GM12891 (cell line): ENCODE measurements at regions not wholly inside any gene's neighbourhood (a gene's known extent, or its start where the extent isn't known, plus 50 kb on each side); places are given as distances from the start of the nearest gene placed in this dataset.

Experiments used
- PAX5 ChIP-seq: IDR thresholded peaks from 2 replicates; pipeline ENCODE4 v1.6.1; 2011; ENCODE audit warnings: low read length, moderate library complexity, mild to moderate bottlenecking; ENCODE audit not compliant: insufficient read depth, severe bottlenecking
- POLR2A ChIP-seq: IDR thresholded peaks from 2 replicates; pipeline ENCODE4 v1.6.1; 2011; ENCODE audit warnings: low read depth, low read length, control low read depth
- POLR2AphosphoS5 ChIP-seq: IDR thresholded peaks from 2 replicates; pipeline ENCODE4 v1.6.1; 2011; ENCODE audit warnings: low read depth, low read length, control low read depth
- POU2F2 ChIP-seq: IDR thresholded peaks from 2 replicates; pipeline ENCODE4 v1.6.1; 2011; ENCODE audit warnings: low read depth, mild to moderate bottlenecking, control low read depth, low read length, moderate library complexity
- SPI1 ChIP-seq: IDR thresholded peaks from 2 replicates; pipeline ENCODE4 v1.6.1; 2011; ENCODE audit warnings: low read depth, low read length, control low read depth
- TAF1 ChIP-seq: IDR thresholded peaks from 2 replicates; pipeline ENCODE4 v1.6.1; 2011; ENCODE audit warnings: low read depth, low read length, control low read depth

DNA sequence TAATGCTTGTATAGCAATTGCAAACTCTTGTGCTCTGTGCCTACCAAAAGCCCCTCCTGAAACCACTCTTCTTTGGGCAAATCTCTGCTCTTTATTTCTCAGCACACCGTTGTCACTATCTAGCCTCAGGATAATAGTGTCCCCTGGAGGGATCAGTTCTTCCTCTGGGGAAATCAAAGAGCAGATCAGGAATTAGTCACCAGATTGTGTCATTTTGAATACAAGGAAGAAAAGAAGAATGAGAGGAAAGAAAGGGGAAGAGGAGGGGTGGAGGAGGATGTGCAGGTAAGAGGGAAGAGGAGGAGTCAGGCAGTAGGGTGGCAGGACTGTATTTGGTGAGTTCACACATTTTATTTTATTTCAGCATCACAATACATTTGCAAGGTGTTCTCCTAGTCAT is 256.4 kb downstream of the GRIN2B start:
- TF ChIP-seq POLR2A (no peak), POLR2AphosphoS5 (no peak), PAX5 (no peak), TAF1 (no peak), SPI1 (no peak), POU2F2 (no peak)
